Hypothalamus (tissue), 51 donors: ENCODE measurements at regions not wholly inside any gene's neighbourhood (a gene's known extent, or its start where the extent isn't known, plus 50 kb on each side); places are given as distances from the start of the nearest gene placed in this dataset.
A peak's percentile ranks its signal among the peaks of the same experiment; 100 is the strongest.

Experiments used
- DNase-seq, 51 donors: peaks; one replicate each; lab custom pipeline; 2025; lab: John Stamatoyannopoulos, UW

DNA sequence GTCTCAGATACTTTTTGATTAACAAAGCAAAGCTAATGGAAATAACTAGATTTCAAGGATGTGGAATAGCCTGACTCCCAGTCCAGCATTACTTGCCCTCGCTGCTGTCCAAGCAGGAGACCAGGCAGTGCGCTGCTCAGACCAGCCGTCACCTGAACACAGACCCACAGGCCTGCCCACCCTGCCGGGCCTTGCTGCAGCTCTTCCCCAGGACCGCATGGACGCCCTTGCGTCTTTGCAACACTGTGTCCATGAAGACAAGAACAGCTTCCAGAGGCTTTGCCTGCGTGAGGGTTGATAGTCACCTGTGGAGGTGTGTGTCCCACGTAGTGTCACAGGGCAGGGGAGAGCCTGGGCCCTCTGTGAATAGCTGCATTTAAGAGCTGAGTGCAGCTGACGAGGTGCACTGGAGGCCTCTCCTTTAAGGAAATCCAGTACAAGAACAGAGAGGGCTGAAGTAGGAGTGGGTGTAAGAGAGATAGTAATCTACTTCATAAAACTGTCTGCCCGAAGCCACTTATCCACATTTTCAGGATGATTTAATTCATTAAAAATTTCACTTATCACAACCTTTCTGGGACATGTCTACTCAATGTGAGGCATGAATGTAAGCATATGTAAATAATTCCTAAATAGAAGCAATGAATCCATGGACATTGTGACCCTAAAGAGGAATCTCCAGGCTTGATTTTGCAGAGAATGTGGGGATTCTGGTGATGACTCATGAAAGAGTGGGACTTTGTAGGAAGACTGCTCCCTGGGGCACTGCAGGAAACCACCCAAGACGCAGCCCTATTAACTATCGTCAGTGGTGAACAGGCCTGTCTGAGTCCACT, 176.2 kb upstream of the RAB4A start:
- DNase-seq, result no peak

DNA sequence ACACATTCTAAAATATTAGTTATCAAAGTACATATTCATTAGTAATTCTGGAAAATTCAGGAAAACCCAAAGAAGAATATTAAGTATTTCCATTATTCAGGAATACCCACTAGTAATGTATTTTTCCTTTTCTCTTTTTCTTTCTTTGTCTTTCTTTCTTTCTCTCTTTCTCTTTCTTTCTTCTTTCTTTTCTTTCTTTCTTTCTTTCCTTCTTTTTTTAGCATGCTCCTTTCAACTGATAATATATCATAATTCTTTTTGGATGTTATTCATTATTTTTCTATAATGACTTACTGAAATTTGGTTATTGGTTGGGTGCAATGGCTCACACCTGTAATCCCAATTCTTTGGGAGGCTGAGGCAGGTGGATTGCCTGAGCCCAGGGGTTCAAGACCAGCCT, 175.6 kb upstream of the RAB4A start:
- DNase-seq, result no peak

DNA sequence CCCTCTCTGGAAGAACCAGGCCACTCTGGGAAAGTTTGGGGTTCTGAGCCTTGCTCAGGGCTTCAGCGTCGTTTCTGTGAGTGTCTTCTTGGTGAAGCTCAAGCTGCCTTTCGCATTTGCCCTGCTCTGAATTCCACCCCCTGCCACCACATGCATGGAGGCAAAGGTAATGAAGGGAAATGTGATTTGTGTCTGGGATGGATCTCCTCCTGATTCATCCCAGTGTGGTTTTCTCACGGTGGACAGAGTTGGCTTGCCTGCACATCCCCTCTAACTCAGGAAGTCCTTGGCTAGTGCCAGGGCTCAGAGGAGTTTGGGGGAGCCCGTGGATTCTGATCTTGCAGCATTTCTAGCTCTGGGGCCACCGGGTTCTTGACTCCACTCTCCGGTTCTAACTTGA, 173.6 kb upstream of the RAB4A start:
- DNase-seq, result no peak

DNA sequence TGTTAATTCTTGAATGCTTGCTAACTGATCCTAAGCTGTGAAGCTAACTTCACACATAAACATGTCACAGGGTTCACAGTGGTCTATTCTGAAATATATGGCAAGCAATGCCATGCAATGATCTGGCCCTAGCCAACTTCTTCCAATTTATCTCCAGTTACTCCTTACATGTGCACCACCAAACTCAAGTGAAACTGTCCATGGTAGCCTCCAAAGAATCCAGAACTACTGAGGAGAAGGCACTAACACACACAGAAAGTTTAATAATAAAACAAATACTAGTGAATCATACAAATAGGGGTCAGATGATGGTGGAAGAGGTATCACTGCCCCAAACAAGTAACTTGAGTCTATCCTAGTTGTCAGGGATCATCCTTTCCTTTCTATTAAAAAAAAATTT, 172.6 kb upstream of the RAB4A start:
- DNase-seq, result no peak

DNA sequence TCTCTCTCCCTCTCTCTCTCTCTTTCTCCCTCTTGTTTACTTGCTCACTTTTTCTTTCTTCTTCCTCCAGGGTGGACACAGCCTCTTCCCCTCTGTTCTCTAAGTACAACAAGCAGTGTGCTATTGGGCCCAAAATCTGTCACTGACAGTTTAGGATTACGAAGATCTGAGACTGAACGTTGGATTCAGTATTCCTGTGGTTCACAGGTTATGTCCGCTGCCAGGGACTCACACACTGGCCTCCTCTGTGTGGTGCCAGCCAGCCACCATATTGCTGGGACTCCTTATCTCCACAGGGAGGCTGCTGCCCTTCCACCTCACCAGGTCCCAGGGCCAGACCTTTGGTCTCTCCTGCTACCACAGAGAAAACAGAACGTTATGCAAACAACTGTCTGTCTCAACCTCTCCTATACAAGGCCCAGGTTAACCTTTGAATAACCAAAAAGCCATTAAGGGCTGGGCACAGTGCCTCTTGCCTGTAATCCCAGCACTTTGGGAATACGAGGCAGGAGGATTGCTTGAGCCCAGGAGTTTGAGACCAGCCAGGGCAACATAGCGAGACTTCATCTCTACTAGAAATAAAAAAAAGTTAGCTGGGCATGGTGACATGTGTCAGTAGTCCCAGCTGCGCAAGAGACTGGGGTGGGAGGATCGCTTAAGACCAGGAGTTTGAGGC, 171.9 kb upstream of the RAB4A start:
- DNase-seq, result no peak

DNA sequence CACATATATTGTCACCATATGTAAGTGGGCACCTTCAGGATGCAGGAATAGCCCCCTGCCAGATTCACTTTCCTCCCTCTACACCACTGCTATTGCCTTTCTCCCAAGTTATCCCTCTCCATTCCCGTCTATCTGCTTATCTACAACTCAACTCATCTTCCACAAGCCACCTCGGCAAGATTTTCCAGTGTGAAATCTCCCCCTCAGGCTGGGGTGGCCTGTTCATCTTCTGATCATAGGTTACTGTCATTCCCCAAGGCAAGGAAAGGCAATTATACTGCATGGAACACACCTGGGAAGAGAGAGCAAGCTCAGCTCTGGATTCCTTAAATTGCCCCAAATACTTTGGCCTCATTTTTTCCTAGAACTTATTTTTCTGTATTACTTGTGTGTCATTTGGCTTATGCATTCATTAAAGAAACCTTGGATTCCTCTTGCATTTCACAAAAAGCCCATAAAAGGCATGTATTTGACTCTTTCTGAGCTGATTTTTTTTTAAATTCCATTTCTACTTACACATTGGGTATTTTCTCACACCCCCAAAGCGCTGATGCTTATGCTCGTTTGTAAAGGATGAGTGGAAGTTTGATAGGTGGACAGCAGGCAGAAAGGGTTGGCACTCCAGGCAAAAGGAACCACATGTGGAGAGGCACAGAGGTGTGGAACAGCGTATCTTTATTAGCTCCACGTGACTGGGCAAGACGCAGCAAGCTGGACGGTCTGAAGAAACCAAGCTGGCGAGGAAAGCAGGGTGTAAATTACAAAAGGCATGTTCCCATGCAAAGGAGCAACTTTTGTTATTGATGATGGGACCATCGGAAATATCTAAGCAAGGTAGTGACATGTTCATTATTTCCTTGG, 169.7 kb upstream of the RAB4A start:
- DNase-seq, result no peak

DNA sequence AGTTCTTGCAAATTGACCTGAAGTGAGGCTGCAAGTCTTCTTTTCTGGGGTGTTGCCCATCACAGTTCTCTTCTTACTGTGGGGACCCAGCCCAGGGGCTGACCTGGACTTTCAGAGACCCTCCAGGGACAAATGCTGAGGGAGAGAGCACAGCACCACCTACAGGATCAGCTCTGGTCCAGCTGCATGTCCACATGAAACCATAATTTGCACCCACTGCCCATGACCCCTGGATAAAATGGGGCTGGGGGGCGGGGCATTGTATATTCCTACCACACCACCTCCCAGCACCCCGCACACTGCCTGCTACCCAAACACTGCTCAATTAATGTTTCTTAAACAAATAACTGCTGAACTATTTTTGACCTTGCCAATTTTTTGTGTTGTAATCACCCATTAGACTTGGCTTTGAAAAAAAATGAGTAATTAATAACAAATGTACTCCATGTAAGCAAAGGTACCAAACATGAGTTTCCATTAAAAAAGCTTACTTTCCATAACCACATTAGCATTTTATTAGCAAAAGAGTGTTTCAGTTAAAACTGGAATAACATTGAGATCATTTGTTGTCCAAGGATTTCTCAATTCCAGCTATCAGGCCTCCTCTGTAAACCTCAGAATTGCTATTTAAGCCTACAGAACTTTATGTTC, 168.0 kb upstream of the RAB4A start:
- DNase-seq, result no peak

DNA sequence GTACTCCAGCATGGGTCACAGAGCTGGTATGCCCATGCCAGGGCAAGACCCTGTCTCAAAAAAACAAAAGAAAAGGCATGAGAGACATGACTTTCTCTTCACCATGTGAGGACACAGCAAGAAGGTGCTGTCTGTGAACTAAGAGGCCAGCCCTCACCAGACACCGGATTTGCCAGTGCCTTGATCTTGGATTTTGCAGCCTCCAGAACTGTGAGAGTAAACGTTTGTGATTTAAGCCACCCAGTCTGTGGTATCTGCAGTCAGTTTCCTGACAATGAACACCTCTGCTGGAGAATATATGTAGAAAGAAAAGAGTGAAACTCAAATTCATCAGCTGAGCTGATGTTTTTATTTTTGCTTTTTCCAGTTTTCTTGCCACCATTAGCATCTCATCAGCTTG, 166.3 kb upstream of the RAB4A start:
- no peak for DNase-seq

DNA sequence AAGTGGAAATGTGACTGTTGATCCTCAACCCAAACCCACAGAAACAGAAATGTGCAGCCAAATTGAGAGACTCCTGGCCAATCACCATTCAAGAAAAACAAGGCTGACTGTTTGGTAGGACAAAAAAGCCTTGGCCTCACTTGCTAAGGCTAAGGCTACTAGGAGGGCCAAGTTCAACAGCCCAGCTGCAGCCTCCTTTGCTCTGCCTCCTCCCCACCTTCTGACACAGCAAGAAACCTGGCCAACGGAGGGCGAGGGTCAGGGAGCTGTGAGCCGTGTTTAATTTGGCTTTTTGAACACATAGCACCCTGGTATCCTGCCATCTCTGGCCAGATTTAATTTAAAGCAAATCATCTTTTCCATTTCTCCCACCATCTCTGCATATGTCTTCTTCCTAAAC, 165.8 kb upstream of the RAB4A start:
- no peak for DNase-seq

DNA sequence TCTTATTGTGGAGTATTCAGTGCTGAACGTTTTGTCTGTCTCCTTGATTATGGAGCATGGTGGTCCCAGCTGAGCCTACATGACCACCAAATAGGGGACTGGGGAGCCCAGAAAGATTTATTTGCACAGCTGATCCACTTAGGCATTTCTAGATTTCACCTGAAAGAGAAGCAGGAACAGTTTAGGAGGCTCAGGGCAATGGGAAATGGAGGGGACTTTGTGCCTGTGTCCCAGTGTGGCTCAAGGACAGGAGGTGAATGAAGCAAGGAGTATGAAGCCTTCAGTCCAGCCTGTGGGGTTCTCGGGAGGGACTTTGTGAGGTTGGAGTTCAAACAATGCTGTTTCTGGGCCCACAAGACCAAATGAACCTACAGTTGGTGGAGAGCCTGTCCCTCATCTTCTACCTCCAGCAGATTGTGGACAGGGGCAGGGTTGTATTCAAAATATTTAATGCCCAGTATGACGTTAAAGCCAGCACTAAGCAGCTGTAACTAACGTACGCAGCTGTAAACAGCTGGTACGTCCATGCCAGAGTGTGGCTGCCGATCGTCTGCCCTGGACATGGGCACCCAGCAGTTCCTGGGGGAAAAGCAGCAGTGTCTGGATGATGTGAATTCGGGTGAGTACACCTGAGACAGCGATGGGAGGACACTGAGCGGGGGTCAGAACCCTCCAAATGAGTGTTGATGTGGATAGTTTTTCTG, 164.9 kb upstream of the RAB4A start:
- DNase-seq, result no peak

DNA sequence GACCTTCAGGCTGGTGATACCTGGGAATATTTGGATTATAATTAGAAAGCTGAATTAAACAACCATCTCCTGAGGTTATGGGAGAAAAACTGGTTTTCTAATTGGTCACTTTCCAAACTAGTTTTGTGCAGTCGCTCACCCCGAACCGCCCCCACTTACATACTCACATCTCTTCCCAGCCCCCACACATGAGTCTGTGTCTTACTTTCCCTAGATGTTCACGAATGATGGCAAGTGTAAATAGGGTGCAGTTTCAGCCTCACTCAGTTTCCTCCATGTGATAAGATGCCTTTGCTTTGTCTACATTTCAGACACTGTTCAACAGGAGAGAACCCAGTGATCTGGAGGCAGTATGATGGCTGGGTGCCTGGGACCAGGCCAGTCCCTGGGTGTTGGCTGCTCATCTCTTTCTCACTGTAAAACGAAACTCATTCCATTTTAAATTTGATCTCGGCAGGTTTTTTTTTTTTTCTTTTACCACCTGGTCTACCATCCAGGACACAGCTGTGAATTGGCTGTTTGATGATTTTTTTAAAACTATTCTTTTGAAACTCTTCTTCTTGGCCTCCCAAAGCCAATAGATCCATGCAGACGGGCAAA, 164.3 kb upstream of the RAB4A start:
- DNase-seq, result no peak

DNA sequence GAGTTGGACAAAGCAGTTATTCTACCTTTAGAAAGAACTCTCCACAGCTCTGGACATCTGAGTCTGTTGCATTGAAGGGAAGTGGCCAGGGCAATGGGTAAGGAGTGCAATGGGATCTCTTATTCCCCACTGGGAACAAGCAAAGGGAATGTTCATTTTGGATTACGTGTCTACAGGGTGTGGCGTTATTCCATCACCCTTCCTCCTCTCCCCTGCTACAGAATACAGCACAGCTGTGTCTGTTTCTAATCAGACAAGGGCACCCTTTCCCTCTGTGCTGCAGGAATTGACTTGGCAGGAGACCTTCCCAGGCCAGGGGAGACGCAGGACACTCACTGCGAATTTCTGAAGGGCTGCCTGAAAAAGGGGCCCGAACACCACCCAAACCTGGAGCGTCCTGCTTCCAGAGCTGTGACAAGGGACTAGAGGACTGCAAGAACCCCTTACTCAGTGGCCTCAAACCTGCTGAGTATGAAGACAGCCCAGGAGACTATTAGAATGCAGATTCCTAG, 163.6 kb upstream of the RAB4A start:
- no peak for DNase-seq

DNA sequence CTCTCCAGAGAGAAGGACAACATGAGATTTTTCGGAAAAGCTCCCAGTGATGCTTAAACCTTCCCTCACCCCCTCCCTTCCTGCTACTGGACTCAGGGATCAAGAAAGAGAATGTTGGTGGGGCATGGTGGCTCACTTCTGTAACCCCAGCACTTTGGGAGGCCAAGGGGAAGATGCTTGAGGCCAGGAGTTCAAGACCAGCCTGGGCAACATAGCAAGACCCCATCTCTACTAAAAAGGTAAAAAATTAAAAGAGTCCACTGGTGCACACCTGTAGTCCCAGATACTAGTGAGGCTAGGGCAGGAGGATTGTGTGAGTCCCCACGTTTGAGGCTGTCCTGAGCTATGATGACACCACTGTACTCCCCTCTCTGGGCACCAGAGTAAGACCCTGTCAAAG, 162.9 kb upstream of the RAB4A start:
- no peak for DNase-seq

DNA sequence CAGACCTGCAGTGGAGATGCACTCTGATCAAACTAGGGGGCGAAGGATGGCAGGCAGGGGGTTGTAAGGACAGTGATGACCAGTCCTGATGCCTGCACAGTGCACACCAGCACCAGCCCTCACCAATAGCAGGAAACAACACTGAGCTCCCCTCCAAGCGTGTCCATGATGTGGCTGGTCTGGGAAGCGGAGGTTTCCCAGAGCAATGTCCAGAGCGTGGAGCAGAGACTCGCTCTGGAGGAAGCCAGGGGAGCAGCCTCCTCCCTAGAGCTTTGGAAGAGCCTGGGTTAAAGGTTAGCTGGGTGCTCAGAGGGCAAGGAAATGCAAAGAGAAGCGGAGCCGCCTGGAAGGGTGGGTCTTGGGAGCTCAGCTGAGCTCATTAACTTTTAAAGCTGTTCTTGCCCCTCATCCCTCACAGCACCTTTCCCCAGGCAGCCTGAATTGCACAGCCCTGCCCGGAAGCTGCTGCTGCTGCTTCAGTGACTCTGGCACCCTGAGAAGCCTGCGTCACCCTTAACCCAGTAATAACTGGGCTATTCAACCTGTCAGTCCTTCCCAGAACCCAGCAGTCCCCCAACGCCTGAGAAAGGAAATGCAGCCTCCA, 162.2 kb upstream of the RAB4A start:
- no peak for DNase-seq

DNA sequence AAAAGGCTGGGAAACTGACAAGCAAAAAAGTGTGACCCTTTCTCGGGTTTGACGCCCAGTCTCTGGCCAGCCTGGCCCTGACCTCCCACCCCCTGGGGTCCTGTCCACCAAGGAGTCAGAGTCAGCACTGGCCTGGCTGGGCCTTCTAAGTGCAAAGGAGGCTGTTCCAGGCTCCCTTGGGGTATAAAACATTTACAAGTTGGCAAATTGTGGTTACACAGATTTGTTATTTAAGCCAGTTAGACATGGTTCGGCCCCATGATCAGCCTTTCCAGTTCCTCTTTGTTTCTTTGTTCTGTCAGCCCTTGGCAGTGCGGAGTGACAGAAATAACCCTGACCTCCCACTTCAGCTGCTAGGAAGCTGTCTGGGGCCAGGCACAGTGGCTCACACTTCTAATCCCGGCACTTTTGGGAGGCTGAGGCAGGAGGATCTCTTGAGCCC, 161.6 kb upstream of the RAB4A start:
- peak in 6 of 51 donors; percentile 13 to 32 (median 25) for DNase-seq

DNA sequence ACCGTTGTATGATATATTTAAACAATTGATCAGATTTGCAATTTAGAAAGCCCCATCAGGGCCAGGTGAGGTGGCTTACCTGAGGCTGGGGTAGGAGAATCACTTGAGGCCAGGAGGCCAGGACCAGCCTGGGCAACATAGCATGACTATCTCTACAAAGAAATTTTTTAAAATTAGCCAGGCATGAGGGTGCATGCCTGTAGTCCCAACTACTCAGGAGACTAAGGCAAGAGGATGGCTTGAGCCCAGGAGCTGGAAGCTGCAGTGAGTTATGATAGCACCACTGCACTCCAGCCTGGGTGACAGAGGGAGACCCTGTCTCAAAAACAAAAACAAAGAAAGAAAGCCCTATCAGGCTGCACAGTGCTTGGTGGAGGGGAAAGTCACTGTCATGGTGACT, 159.9 kb upstream of the RAB4A start:
- no peak for DNase-seq

DNA sequence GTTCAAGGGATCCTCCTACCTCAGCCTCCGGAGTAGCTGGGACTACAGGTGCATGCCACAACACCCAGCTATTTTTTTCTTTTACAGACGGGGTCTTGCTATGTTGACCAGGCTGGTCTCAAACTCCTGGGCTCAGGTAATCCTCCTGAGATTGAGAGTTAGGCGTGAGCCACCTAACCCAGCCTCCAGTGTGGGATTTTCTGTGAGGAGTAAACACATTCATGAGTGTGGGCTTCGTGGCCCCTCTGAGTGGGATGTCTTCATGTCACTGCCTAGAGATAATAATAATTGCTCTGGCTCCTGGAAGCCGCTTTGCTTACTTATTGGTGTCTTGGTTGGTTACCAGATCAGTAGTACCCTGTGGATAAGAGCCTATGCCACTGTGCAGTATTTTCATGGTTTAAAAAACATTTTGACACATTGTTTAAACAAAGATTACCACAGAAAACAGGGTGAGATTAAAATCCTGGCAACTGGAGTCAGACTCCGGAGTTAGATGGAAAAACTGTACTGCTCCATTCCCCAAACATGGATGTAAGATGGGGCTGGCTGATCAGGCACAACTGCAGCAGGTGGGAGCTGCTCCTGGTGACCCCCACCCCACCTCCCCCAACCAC, 159.1 kb upstream of the RAB4A start:
- no peak for DNase-seq

DNA sequence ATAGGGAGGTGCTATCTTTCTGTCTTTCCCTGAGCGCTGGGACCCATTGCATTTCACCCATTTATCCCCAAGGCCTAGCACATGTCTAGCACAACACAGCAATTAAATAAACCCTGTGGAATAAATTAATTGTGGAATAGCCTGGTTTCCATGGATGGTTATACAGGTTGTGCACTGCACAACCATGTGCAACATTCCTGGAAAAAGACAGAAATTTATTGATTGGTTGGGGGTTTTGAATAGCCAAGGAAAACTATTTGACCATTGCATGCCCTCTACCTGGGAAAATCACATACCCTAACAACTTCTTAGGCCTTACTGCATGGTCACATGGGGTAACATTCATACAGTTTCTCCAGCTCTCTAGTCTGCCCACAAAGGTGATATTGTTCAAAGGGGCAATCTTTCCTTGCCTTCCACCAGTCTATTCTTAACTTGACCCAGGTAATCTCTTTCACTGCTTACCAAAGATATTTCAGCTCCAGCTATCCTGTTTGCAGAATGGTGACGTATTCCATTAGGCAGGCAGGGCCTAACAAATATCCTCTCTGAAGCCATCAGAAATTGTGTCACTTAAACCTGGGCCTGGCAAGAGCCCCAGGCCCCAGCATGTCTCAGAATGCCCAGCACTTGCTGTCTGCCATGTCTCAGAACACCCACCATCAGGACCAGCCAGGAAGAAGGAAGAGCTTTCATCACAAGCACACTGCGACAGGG, 157.9 kb upstream of the RAB4A start:
- DNase-seq, result no peak
